CD14-positive monocyte (primary cell): ENCODE measurements at regions not wholly inside any gene's neighbourhood (a gene's known extent, or its start where the extent isn't known, plus 50 kb on each side); places are given as distances from the start of the nearest gene placed in this dataset.

Experiments used
- DNase-seq, 3 donors: peaks; one replicate each; pipeline ENCODE4 v3.0.0-alpha.2; 2011 to 2022
- H2AFZ ChIP-seq: 2 replicates; pipeline ENCODE4 v1.6.0; 2012; ENCODE audit warnings: mild to moderate bottlenecking, low read depth, low read length, inconsistent platforms; ENCODE audit not compliant: insufficient read depth, poor library complexity, severe bottlenecking
- H3K27ac ChIP-seq, 2 donors: 1 replicate in 1 of 2; 2 replicates in 1 of 2; pipeline ENCODE4 v1.5.1; 2012 to 2013; ENCODE audit warnings: low read length in 2 of 2, control low read depth in 1 of 2, inconsistent platforms in 1 of 2, low read depth in 1 of 2, mild to moderate bottlenecking in 1 of 2
- H3K27me3 ChIP-seq, 2 donors: one replicate each; pipeline versions ENCODE4 v1.6.0 to v1.6.1; 2011 to 2013; ENCODE audit warnings: low read length in 2 of 2; ENCODE audit not compliant: control insufficient read depth in 2 of 2, insufficient read depth in 2 of 2
- H3K36me3 ChIP-seq, 2 donors: replicated peaks in 1 of 2; 1 replicate in 1 of 2; 2 replicates in 1 of 2; pipeline versions ENCODE4 v1.5.1 to v1.6.1; 2012 to 2013; ENCODE audit warnings: low read length in 2 of 2, control low read depth in 1 of 2, inconsistent platforms in 1 of 2, mild to moderate bottlenecking in 1 of 2; ENCODE audit not compliant: insufficient read depth in 2 of 2, control insufficient read depth in 1 of 2
- H3K4me1 ChIP-seq, 2 donors: 1 replicate in 1 of 2; 2 replicates in 1 of 2; pipeline versions ENCODE4 v1.5.1 to v1.6.1; 2012 to 2013; ENCODE audit warnings: low read length in 2 of 2, control low read depth in 1 of 2, inconsistent platforms in 1 of 2, mild to moderate bottlenecking in 1 of 2, moderate library complexity in 1 of 2; ENCODE audit not compliant: insufficient read depth in 2 of 2, control insufficient read depth in 1 of 2
- H3K4me2 ChIP-seq: replicated peaks from 2 replicates; pipeline ENCODE3; 2012; ENCODE audit warnings: low read length, moderate library complexity, mild to moderate bottlenecking; ENCODE audit not compliant: poor library complexity, severe bottlenecking; ENCODE audit errors: extremely low read depth
- H3K4me3 ChIP-seq, 3 experiments: fragments of 200-600 bp in 1 of 3; sonication (generic) in 1 of 3; replicated peaks in 1 of 3; 1 replicate in 2 of 3; 2 replicates in 1 of 3; pipeline ENCODE4 v1.5.1; 2011 to 2013; ENCODE audit warnings: low read length in 3 of 3, mild to moderate bottlenecking in 3 of 3, control low read depth in 2 of 3, low read depth in 2 of 3, inconsistent platforms in 1 of 3, moderate library complexity in 1 of 3
- H3K79me2 ChIP-seq: 2 replicates; pipeline ENCODE4 v1.6.0; 2012; ENCODE audit warnings: mild to moderate bottlenecking, control low read depth, inconsistent platforms, low read length, moderate library complexity; ENCODE audit not compliant: insufficient read depth
- H3K9ac ChIP-seq: 2 replicates; pipeline ENCODE4 v1.6.0; 2017; ENCODE audit warnings: low read length, mild to moderate bottlenecking; ENCODE audit not compliant: insufficient read depth, poor library complexity, severe bottlenecking
- H3K9me3 ChIP-seq, 2 donors: replicated peaks in 1 of 2; 1 replicate in 1 of 2; 2 replicates in 1 of 2; pipeline versions ENCODE4 v1.5.1 to v1.6.1; 2012 to 2013; ENCODE audit warnings: low read length in 2 of 2, control low read depth in 1 of 2; ENCODE audit not compliant: control insufficient read depth in 1 of 2, insufficient read depth in 1 of 2
- H4K20me1 ChIP-seq: 2 replicates; pipeline ENCODE4 v1.6.0; 2012; ENCODE audit warnings: mild to moderate bottlenecking, low read length, control low read depth, moderate library complexity; ENCODE audit not compliant: insufficient read depth
- H3K27ac Mint-ChIP-seq, 7 donors: one replicate each; pipeline ENCODE4 v1.8.0; 2020; ENCODE audit warnings: mild to moderate bottlenecking in 7 of 7, mixed read lengths in 7 of 7, moderate library complexity in 6 of 7, inconsistent platforms in 2 of 7
- H3K27me3 Mint-ChIP-seq, 3 donors: one replicate each; pipeline ENCODE4 v1.8.0; 2021 to 2022; ENCODE audit warnings: low read depth in 3 of 3, mild to moderate bottlenecking in 3 of 3, mixed read lengths in 3 of 3, moderate library complexity in 3 of 3, inconsistent platforms in 1 of 3
- H3K36me3 Mint-ChIP-seq, 2 donors: one replicate each; pipeline ENCODE4 v1.8.0; 2020; ENCODE audit warnings: mixed read lengths in 2 of 2, inconsistent platforms in 1 of 2, mild to moderate bottlenecking in 1 of 2
- H3K4me1 Mint-ChIP-seq: one replicate; pipeline ENCODE4 v1.8.0; 2020; ENCODE audit warnings: mild to moderate bottlenecking, mixed read lengths
- H3K4me3 Mint-ChIP-seq, 2 donors: one replicate each; pipeline ENCODE4 v1.8.0; 2020; ENCODE audit warnings: mild to moderate bottlenecking in 2 of 2, mixed read lengths in 2 of 2, moderate library complexity in 1 of 2
- H3K9me3 Mint-ChIP-seq, 7 donors: one replicate each; pipeline ENCODE4 v1.8.0; 2020 to 2022; ENCODE audit warnings: mixed read lengths in 7 of 7, mild to moderate bottlenecking in 6 of 7, moderate library complexity in 6 of 7, inconsistent platforms in 2 of 7
- CTCF ChIP-seq: fragments of 200-600 bp; IDR thresholded peaks from one replicate; pipeline ENCODE4 v1.8.0; 2022; ENCODE audit warnings: antibody characterized with exemption, mild to moderate bottlenecking
- WGBS: methylation state at CpG from one replicate; pipeline ENCODE4 v1.1.5; 2013; ENCODE audit warnings: missing lambda C conversion rate; ENCODE audit not compliant: insufficient coverage; 5-methylcytosine and 5-hydroxymethylcytosine counted together
- intact Hi-C, 2 donors: fragments of 100-400 bp; cut with micrococcal nuclease; formaldehyde crosslinking; loops; one replicate each; pipeline versions ENCODE4 v1.15.0 to v1.15.1; 2023

- Histone ChIP-seq H3K27me3 (no peaks in the 10 kb centered on the region), H3K79me2 (no peaks in the 10 kb centered on the region), H4K20me1 (no peaks in the 10 kb centered on the region), H3K9me3 (peaks cover 0 to 9% of the 10 kb centered on the region in 2 donors), H3K27ac (no peak overlapping the region), H3K4me3 (no peak overlapping the region), H3K9ac (no peak overlapping the region), H2AFZ (no peak overlapping the region), H3K4me2 (no peak overlapping the region), H3K4me1 (no peaks in the 10 kb centered on the region), H3K36me3 (no peaks in the 10 kb centered on the region)
- no CpG with 5 or more reads among the region's 2 CpGs for WGBS
- Mint-ChIP-seq H3K9me3 (peaks cover 0 to 16% (median 8%) of the 10 kb centered on the region in 7 donors), H3K4me3 (no peak overlapping the region), H3K36me3 (no peaks in the 10 kb centered on the region), H3K4me1 (no peaks in the 10 kb centered on the region), H3K27me3 (peaks cover 0 to 1% (median 0%) of the 10 kb centered on the region in 3 donors), H3K27ac (no peak overlapping the region)
- intact Hi-C loops = no loop called here
- TF ChIP-seq CTCF = no peak
- DNase-seq = no peak
Measured at GRCh38 chrX:33923262-33923661, 208.9 kb downstream of the FAM47A start.

- H3K9me3 Mint-ChIP-seq = peaks cover 0 to 6% (median 0%) of the 10 kb centered on the region in 7 donors
- H3K36me3 Mint-ChIP-seq = no peaks in the 10 kb centered on the region
- H3K4me2 ChIP-seq = no peak overlapping the region
- no peak for TF ChIP-seq CTCF
- no peak overlapping the region for H3K27ac Mint-ChIP-seq
- no peaks in the 10 kb centered on the region for H3K4me1 Mint-ChIP-seq
- no peaks in the 10 kb centered on the region for H4K20me1 ChIP-seq
- DNase-seq = no peak
- peaks cover 0 to 2% (median 0%) of the 10 kb centered on the region in 3 donors for H3K27me3 Mint-ChIP-seq
- no peaks in the 10 kb centered on the region for H3K4me1 ChIP-seq
- WGBS = no CpG with 5 or more reads among the region's 1 CpG
- intact Hi-C loops = no loop called here
- no peak overlapping the region for H3K4me3 Mint-ChIP-seq
- H3K27ac ChIP-seq = no peak overlapping the region
- H3K9me3 ChIP-seq = no peaks in the 10 kb centered on the region
- no peaks in the 10 kb centered on the region for H3K27me3 ChIP-seq
- H3K9ac ChIP-seq = no peak overlapping the region
- no peaks in the 10 kb centered on the region for H3K36me3 ChIP-seq
- H3K79me2 ChIP-seq = no peaks in the 10 kb centered on the region
- H2AFZ ChIP-seq = no peak overlapping the region
- H3K4me3 ChIP-seq = no peak overlapping the region
Measured at GRCh38 chrX:33909836-33910235, 222.3 kb downstream of the FAM47A start.
